ENCODE measurements at regions not wholly inside any gene's neighbourhood (a gene's known extent, or its start where the extent isn't known, plus 50 kb on each side); places are given as distances from the start of the nearest gene placed in this dataset.

GRCh38 chr22:22080270-22080669, 97.7 kb upstream of the TOP3B start:
- TF ChIP-seq, protein P1, sequence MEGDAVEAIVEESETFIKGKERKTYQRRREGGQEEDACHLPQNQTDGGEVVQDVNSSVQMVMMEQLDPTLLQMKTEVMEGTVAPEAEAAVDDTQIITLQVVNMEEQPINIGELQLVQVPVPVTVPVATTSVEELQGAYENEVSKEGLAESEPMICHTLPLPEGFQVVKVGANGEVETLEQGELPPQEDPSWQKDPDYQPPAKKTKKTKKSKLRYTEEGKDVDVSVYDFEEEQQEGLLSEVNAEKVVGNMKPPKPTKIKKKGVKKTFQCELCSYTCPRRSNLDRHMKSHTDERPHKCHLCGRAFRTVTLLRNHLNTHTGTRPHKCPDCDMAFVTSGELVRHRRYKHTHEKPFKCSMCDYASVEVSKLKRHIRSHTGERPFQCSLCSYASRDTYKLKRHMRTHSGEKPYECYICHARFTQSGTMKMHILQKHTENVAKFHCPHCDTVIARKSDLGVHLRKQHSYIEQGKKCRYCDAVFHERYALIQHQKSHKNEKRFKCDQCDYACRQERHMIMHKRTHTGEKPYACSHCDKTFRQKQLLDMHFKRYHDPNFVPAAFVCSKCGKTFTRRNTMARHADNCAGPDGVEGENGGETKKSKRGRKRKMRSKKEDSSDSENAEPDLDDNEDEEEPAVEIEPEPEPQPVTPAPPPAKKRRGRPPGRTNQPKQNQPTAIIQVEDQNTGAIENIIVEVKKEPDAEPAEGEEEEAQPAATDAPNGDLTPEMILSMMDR (IDR thresholded peaks at IDR 0.05), result no peak
- TF ChIP-seq POLR2A (IDR thresholded peaks at IDR 0.05), result no peak

Measured in right lobe of liver (tissue), 4 donors.